Brain microvascular endothelial cell (primary cell): ENCODE measurements at regions not wholly inside any gene's neighbourhood (a gene's known extent, or its start where the extent isn't known, plus 50 kb on each side); places are given as distances from the start of the nearest gene placed in this dataset.
A peak's percentile ranks its signal among the peaks of the same experiment; 100 is the strongest.

Experiments used
- DNase-seq: peaks from one replicate; pipeline ENCODE4 v3.0.0-alpha.2; 2020
- H3K27ac ChIP-seq: fragments of 250-450 bp; sonication (Bioruptor Pico); 2 replicates; pipeline ENCODE4 v1.5.1; 2020; ENCODE audit warnings: mild to moderate bottlenecking, moderate library complexity
- H3K27me3 ChIP-seq: fragments of 250-450 bp; sonication (Bioruptor Pico); replicated peaks from 2 replicates; pipeline ENCODE4 v1.5.1; 2020; ENCODE audit warnings: mild to moderate bottlenecking
- H3K36me3 ChIP-seq: fragments of 250-450 bp; sonication (Bioruptor Pico); replicated peaks from 2 replicates; pipeline ENCODE4 v1.5.1; 2020; ENCODE audit warnings: mild to moderate bottlenecking
- H3K4me3 ChIP-seq: 2 replicates; pipeline ENCODE4 v1.5.1; 2011; ENCODE audit warnings: low read depth, mild to moderate bottlenecking, control low read depth, low read length, moderate library complexity
- in situ Hi-C: cut with HindIII; loops from 2 replicates; pipeline ENCODE4 v1.10.0; 2017; ENCODE audit warnings: low sequenced_read_pairs, low pct_ligation_motif_present
- TF ChIP-seq, protein P1 (sequence below): IDR thresholded peaks from 2 replicates; pipeline ENCODE4 v1.5.1; 2011; ENCODE audit warnings: low read depth, mild to moderate bottlenecking, moderate library complexity, low read length, control low read depth, inconsistent platforms; ENCODE audit errors: missing control alignments

- TF ChIP-seq, protein P1, sequence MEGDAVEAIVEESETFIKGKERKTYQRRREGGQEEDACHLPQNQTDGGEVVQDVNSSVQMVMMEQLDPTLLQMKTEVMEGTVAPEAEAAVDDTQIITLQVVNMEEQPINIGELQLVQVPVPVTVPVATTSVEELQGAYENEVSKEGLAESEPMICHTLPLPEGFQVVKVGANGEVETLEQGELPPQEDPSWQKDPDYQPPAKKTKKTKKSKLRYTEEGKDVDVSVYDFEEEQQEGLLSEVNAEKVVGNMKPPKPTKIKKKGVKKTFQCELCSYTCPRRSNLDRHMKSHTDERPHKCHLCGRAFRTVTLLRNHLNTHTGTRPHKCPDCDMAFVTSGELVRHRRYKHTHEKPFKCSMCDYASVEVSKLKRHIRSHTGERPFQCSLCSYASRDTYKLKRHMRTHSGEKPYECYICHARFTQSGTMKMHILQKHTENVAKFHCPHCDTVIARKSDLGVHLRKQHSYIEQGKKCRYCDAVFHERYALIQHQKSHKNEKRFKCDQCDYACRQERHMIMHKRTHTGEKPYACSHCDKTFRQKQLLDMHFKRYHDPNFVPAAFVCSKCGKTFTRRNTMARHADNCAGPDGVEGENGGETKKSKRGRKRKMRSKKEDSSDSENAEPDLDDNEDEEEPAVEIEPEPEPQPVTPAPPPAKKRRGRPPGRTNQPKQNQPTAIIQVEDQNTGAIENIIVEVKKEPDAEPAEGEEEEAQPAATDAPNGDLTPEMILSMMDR = no peak
- Histone ChIP-seq H3K27me3 (no peaks in the 10 kb centered on the region), H3K27ac (no peak overlapping the region), H3K36me3 (no peaks in the 10 kb centered on the region), H3K4me3 (no peak overlapping the region)
- in situ Hi-C loops = no loop called here
- no peak for DNase-seq
These were observed 297.9 kb downstream of the OTOL1 start for GRCh38 chr3:161794551-161794950.

DNA sequence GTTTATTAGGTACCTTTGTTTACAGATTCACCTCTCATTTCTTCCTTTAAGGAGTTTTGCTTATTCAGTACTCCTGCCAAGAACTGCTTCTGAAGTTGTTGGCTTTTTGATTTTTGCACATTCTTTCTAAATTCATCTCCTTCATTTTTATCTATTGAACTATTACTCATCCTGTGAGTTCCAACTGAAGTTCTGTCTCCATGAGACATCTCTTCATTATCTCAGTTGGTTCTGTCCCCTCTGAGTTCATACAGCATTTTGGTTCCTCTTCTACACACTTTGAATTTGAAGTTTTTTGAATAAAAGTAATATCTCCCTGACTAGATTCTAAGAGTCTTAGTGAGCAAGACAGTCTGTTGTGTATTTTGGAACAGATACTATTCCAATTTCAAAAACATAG lies 299.7 kb downstream of the OTOL1 start:
- TF ChIP-seq, protein P1 = no peak
- no peaks in the 10 kb centered on the region for H3K27me3 ChIP-seq
- no peaks in the 10 kb centered on the region for H3K36me3 ChIP-seq
- H3K27ac ChIP-seq = no peak overlapping the region
- DNase-seq = peak; percentile 3
- H3K4me3 ChIP-seq = no peak overlapping the region
- in situ Hi-C loops = no loop called here

- Histone ChIP-seq H3K36me3 (no peaks in the 10 kb centered on the region), H3K27ac (no peak overlapping the region), H3K4me3 (no peak overlapping the region), H3K27me3 (no peaks in the 10 kb centered on the region)
- in situ Hi-C loops = no loop called here
- TF ChIP-seq, protein P1 = no peak
- DNase-seq = no peak
These were observed 300.2 kb downstream of the OTOL1 start for GRCh38 chr3:161796780-161797179.

GRCh38 chr3:161798016-161798415 lies 301.4 kb downstream of the OTOL1 start:
- no peak for DNase-seq
- Histone ChIP-seq H3K27ac (no peak overlapping the region), H3K27me3 (no peaks in the 10 kb centered on the region), H3K36me3 (no peaks in the 10 kb centered on the region), H3K4me3 (no peak overlapping the region)
- TF ChIP-seq, protein P1 = no peak
- in situ Hi-C loops = no loop called here

GRCh38 chr3:161800985-161801559 lies 304.5 kb downstream of the OTOL1 start:
- Histone ChIP-seq H3K27ac (no peak overlapping the region), H3K4me3 (no peak overlapping the region), H3K27me3 (no peaks in the 10 kb centered on the region), H3K36me3 (no peaks in the 10 kb centered on the region)
- in situ Hi-C loops = no loop called here
- TF ChIP-seq, protein P1 = no peak
- no peak for DNase-seq

DNA sequence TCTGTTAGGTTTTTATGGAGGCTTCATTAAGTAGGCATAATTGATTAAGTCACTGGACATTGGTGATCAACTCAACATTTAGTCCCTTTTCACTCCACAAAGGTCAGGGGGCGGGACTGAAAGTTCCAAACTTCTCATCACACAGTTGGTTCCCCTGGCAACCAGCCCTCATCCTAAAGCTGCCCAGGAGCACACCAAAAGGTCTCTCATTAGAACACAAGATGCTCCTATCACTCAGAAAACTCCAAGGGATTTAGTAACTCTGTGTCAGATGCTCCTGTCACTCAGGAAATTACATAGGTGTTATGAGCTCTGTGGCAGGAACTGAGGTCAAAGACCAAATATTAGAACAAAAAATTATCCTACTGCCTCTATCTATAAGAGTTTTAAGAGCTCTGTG lies 321.5 kb downstream of the OTOL1 start:
- in situ Hi-C loops = no loop called here

More for the DNA sequence above, 321.5 kb downstream of the OTOL1 start:
- no peak for DNase-seq
- TF ChIP-seq, protein P1 = no peak
- Histone ChIP-seq H3K27me3 (no peaks in the 10 kb centered on the region), H3K27ac (no peak overlapping the region), H3K36me3 (no peaks in the 10 kb centered on the region), H3K4me3 (no peak overlapping the region)
